ENCODE measurements at regions not wholly inside any gene's neighbourhood (a gene's known extent, or its start where the extent isn't known, plus 50 kb on each side); places are given as distances from the start of the nearest gene placed in this dataset.

GRCh38 chr14:40581264-40581663 lies 1025.4 kb upstream of the LRFN5 start:
- Mint-ChIP-seq H3K27me3 (no peaks in the 10 kb centered on the region), H3K4me1 (no peaks in the 10 kb centered on the region), H3K27ac (no peak overlapping the region), H3K36me3 (no peaks in the 10 kb centered on the region), H3K9me3 (no peaks in the 10 kb centered on the region), H3K4me3 (no peak overlapping the region)
- DNase-seq: no peak
- ATAC-seq (replicated peaks): no peak

- H3K4me1 Mint-ChIP-seq: no peaks in the 10 kb centered on the region
- H3K9me3 Mint-ChIP-seq: peaks cover 0 to 5% of the 10 kb centered on the region in 2 donors
- no peak for ATAC-seq (replicated peaks)
Measured at GRCh38 chr14:40576880-40577478, 1029.7 kb upstream of the LRFN5 start.

GRCh38 chr14:40574780-40575179 lies 1031.9 kb upstream of the LRFN5 start:
- Mint-ChIP-seq H3K9me3 (peaks cover 0 to 5% of the 10 kb centered on the region in 2 donors), H3K27ac (no peak overlapping the region), H3K36me3 (no peaks in the 10 kb centered on the region), H3K27me3 (no peaks in the 10 kb centered on the region), H3K4me3 (no peak overlapping the region), H3K4me1 (no peaks in the 10 kb centered on the region)
- DNase-seq (no peak), ATAC-seq (replicated peaks) (no peak)

More at GRCh38 chr14:40576880-40577478, 1029.7 kb upstream of the LRFN5 start:
- Mint-ChIP-seq H3K4me3 (no peak overlapping the region), H3K27me3 (no peaks in the 10 kb centered on the region), H3K27ac (no peak overlapping the region), H3K36me3 (no peaks in the 10 kb centered on the region)
- DNase-seq: no peak

- Mint-ChIP-seq H3K4me3 (no peak overlapping the region), H3K4me1 (no peaks in the 10 kb centered on the region), H3K36me3 (no peaks in the 10 kb centered on the region), H3K27ac (no peak overlapping the region), H3K9me3 (no peaks in the 10 kb centered on the region), H3K27me3 (no peaks in the 10 kb centered on the region)
- no peak for ATAC-seq (replicated peaks)
- no peak for DNase-seq
Measured at GRCh38 chr14:40525314-40525713, 1081.4 kb upstream of the LRFN5 start.

- no peak for DNase-seq
- H3K27me3 Mint-ChIP-seq: no peaks in the 10 kb centered on the region
- ATAC-seq (replicated peaks): no peak
- H3K4me3 Mint-ChIP-seq: no peak overlapping the region
- H3K4me1 Mint-ChIP-seq: no peaks in the 10 kb centered on the region
- H3K36me3 Mint-ChIP-seq: no peaks in the 10 kb centered on the region
- no peaks in the 10 kb centered on the region for H3K9me3 Mint-ChIP-seq
- no peak overlapping the region for H3K27ac Mint-ChIP-seq
Measured at GRCh38 chr14:40523123-40523522, 1083.6 kb upstream of the LRFN5 start.

GRCh38 chr14:40494483-40494882 lies 1062.2 kb upstream of the FBXO33 start:
- no peak for DNase-seq
- no peak for ATAC-seq (replicated peaks)
- Mint-ChIP-seq H3K9me3 (no peaks in the 10 kb centered on the region), H3K36me3 (no peaks in the 10 kb centered on the region), H3K4me3 (no peak overlapping the region), H3K4me1 (no peaks in the 10 kb centered on the region), H3K27me3 (no peaks in the 10 kb centered on the region), H3K27ac (no peak overlapping the region)

GRCh38 chr14:40487824-40488223 lies 1055.6 kb upstream of the FBXO33 start:
- Mint-ChIP-seq H3K9me3 (no peaks in the 10 kb centered on the region), H3K27ac (no peak overlapping the region), H3K27me3 (no peaks in the 10 kb centered on the region), H3K4me1 (no peaks in the 10 kb centered on the region), H3K36me3 (no peaks in the 10 kb centered on the region), H3K4me3 (no peak overlapping the region)
- ATAC-seq (replicated peaks) (no peak), DNase-seq (no peak)

GRCh38 chr14:40485688-40486087 lies 1053.5 kb upstream of the FBXO33 start:
- no peaks in the 10 kb centered on the region for H3K36me3 Mint-ChIP-seq
- no peak for DNase-seq
- H3K4me1 Mint-ChIP-seq: no peaks in the 10 kb centered on the region
- no peak overlapping the region for H3K4me3 Mint-ChIP-seq
- H3K27me3 Mint-ChIP-seq: no peaks in the 10 kb centered on the region
- no peaks in the 10 kb centered on the region for H3K9me3 Mint-ChIP-seq
- no peak for ATAC-seq (replicated peaks)
- H3K27ac Mint-ChIP-seq: no peak overlapping the region

GRCh38 chr14:40476005-40476404 lies 1043.8 kb upstream of the FBXO33 start:
- no peaks in the 10 kb centered on the region for H3K27me3 Mint-ChIP-seq
- H3K4me3 Mint-ChIP-seq: no peak overlapping the region
- ATAC-seq (replicated peaks) (no peak), DNase-seq (no peak)
- H3K27ac Mint-ChIP-seq: no peak overlapping the region
- H3K36me3 Mint-ChIP-seq: no peaks in the 10 kb centered on the region
- peaks cover 23 to 26% of the 10 kb centered on the region in 2 donors for H3K9me3 Mint-ChIP-seq
- H3K4me1 Mint-ChIP-seq: no peaks in the 10 kb centered on the region

- Mint-ChIP-seq H3K36me3 (no peaks in the 10 kb centered on the region), H3K9me3 (peaks cover 13% of the 10 kb centered on the region in 2 donors), H3K4me3 (no peak overlapping the region), H3K27me3 (no peaks in the 10 kb centered on the region), H3K27ac (no peak overlapping the region), H3K4me1 (no peaks in the 10 kb centered on the region)
- no peak for ATAC-seq (replicated peaks)
- DNase-seq: no peak
Measured at GRCh38 chr14:40467969-40468368, 1035.7 kb upstream of the FBXO33 start.

- Mint-ChIP-seq H3K4me3 (no peak overlapping the region), H3K27me3 (no peaks in the 10 kb centered on the region), H3K9me3 (peaks cover 4 to 6% of the 10 kb centered on the region in 2 donors), H3K36me3 (no peaks in the 10 kb centered on the region), H3K4me1 (no peaks in the 10 kb centered on the region), H3K27ac (no peak overlapping the region)
- ATAC-seq (replicated peaks) (no peak), DNase-seq (no peak)
Measured at GRCh38 chr14:40464531-40464930, 1032.3 kb upstream of the FBXO33 start.

- Mint-ChIP-seq H3K36me3 (no peaks in the 10 kb centered on the region), H3K27ac (no peak overlapping the region), H3K9me3 (peaks cover 4 to 6% of the 10 kb centered on the region in 2 donors), H3K27me3 (no peaks in the 10 kb centered on the region), H3K4me1 (no peaks in the 10 kb centered on the region), H3K4me3 (no peak overlapping the region)
- no peak for DNase-seq
- ATAC-seq (replicated peaks): no peak
Measured at GRCh38 chr14:40463886-40464285, 1031.7 kb upstream of the FBXO33 start.

- Mint-ChIP-seq H3K9me3 (peaks cover 0 to 4% of the 10 kb centered on the region in 2 donors), H3K27me3 (no peaks in the 10 kb centered on the region)
Measured at GRCh38 chr14:40452674-40453073, 1020.4 kb upstream of the FBXO33 start.

GRCh38 chr14:40447017-40447416 lies 1014.8 kb upstream of the FBXO33 start:
- H3K36me3 Mint-ChIP-seq: no peaks in the 10 kb centered on the region
- H3K27me3 Mint-ChIP-seq: no peaks in the 10 kb centered on the region
- ATAC-seq (replicated peaks) (no peak), DNase-seq (no peak)
- no peaks in the 10 kb centered on the region for H3K9me3 Mint-ChIP-seq
- H3K27ac Mint-ChIP-seq: no peak overlapping the region
- peaks cover 0 to 2% of the 10 kb centered on the region in 2 donors for H3K4me1 Mint-ChIP-seq
- no peak overlapping the region for H3K4me3 Mint-ChIP-seq

More at GRCh38 chr14:40452674-40453073, 1020.4 kb upstream of the FBXO33 start:
- DNase-seq: no peak
- Mint-ChIP-seq H3K27ac (no peak overlapping the region), H3K36me3 (no peaks in the 10 kb centered on the region), H3K4me3 (no peak overlapping the region), H3K4me1 (no peaks in the 10 kb centered on the region)
- no peak for ATAC-seq (replicated peaks)

- no peak overlapping the region for H3K27ac Mint-ChIP-seq
Measured at GRCh38 chr14:40445020-40445419, 1012.8 kb upstream of the FBXO33 start.

GRCh38 chr14:40436551-40436950 lies 1004.3 kb upstream of the FBXO33 start:
- H3K4me3 Mint-ChIP-seq: no peak overlapping the region
- ATAC-seq (replicated peaks) (no peak), DNase-seq (no peak)
- H3K9me3 Mint-ChIP-seq: peaks cover 0 to 2% of the 10 kb centered on the region in 2 donors
- H3K27me3 Mint-ChIP-seq: no peaks in the 10 kb centered on the region
- H3K27ac Mint-ChIP-seq: no peak overlapping the region
- H3K4me1 Mint-ChIP-seq: no peaks in the 10 kb centered on the region
- H3K36me3 Mint-ChIP-seq: no peaks in the 10 kb centered on the region

More at GRCh38 chr14:40445020-40445419, 1012.8 kb upstream of the FBXO33 start:
- ATAC-seq (replicated peaks) (no peak), DNase-seq (no peak)
- H3K27me3 Mint-ChIP-seq: no peaks in the 10 kb centered on the region
- H3K36me3 Mint-ChIP-seq: no peaks in the 10 kb centered on the region
- H3K4me3 Mint-ChIP-seq: no peak overlapping the region
- peaks cover 0 to 2% of the 10 kb centered on the region in 2 donors for H3K4me1 Mint-ChIP-seq
- H3K9me3 Mint-ChIP-seq: no peaks in the 10 kb centered on the region
